ENCODE measurements at regions not wholly inside any gene's neighbourhood (a gene's known extent, or its start where the extent isn't known, plus 50 kb on each side); places are given as distances from the start of the nearest gene placed in this dataset.
"Not testable (repeated sequence)": the region's sequence is repeated elsewhere in the genome, so short reads cannot be mapped to it uniquely, and the experiment has no call there.

DNA sequence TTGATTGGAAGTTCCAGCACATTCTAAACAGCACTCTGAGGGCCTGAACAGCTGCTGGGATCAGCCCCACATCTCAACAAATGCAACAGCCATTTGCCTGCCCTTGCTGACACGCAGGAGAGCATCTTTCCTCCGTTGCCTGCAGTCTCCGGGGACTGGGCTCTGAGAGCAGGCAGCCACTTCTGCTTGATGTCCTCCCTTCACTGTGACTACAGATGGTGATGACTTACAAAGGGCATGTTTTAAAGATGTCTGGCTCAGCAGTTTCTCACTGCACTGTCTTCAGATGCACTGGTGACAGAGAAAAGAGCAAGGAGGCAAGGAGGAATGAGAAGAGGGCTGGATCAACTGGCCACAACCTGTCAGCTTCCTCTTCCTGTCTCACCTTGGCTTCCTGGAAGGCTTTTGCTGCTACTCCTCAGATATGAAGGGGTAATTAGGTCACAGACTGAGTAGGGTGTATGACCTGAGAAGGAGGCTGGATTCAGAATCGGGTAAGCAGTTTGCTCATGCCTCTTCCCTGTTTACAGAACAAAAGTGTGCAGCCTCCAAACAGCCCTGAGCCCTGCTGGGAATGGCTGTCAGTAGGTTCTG is 143.5 kb upstream of the GHITM start:
- no peak for DNase-seq

DNA sequence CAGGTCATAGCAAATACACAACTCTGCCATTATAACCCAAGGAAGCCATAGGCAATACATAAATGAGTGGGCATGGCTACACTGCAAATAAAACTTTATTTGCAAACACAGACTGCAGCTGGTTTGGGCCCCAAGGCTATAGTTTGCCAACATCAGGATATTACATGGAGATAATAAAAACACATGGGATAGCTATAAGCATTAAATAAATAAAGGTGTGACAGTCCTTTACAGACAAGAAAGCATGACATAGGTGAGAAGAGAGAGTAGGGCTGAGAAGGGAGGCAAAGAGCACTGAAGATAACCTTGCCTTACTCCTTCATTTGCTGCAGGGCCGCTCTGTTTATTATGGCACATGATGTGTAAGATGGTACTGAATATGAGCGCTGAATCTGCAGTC is 135.1 kb upstream of the GHITM start:
- no peak for DNase-seq

DNA sequence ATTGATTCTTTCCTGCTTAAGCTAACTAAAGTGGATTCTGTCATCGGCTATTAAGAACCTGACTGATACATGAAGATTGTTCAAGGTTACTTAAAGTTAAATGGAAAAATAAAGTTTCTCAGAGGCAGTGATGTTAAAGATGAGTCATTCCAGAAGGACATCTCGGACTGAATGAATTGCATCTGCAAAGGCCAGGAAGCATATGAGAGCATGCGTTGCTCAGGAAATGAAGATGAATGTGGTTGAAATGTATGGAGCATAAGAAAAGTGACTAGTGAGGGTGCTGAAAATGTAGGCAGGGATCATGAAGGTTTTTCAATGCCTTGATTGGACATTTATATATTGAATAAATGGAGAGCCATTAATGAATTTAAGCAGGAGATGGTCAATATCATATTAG is 133.9 kb upstream of the GHITM start:
- DNase-seq: no peak

DNA sequence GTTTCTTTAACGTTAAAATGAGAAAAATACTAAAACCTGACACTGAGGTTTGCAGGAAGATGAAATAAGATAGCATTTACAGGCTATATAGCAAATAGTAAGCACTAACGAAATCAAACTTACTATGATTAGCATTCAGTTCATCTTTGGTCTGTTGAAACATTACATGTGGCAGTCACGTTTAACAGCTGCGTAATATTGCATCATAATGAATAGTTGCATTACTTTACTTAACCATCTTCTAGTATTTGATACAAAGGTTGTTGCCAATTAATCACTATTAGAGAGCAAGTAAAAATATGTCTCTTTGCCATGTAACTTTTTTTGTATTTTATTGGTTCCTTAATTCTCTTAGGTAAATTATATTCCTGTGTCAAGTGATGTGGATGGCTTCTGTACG is 131.8 kb upstream of the GHITM start:
- DNase-seq: no peak

DNA sequence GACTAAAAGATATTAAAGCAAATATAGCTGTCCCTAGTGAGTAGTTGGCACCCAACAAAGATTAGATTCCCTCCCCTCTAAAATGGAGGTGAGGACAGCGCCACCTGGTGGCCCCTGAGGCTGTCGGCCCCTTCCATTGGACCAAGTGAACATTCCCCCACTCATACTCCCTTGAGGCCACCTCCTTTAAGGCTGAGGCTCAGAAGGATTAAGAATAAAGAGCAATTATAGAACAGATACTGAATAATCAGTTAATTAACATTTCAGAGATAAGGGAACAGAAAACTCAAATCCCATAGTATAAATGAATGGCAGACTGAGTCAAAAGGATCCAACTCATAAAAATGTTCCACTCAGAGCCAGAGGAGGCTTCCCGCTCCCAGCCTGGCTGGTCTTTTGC is 130.4 kb upstream of the GHITM start:
- peak in 1 of 2 experiments; percentile 27 for DNase-seq

DNA sequence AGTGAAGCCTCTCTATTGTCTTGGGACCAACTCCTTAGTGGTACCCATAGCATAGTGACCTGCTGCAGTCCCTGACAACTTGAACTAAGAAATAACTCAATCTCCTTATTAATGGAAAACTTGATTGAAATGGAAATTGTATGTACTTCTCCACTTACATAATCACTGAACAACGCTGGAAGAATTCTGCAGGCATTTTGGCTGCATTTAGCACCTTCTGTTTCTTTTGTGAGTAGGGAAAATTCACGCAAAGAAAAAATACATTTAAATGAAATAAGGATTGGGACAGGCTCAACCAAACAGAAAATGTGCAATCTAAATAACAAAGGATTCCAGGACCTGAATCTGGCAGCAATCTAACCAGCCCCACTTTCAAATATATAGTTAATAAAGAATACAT is 126.9 kb upstream of the GHITM start:
- no peak for DNase-seq

DNA sequence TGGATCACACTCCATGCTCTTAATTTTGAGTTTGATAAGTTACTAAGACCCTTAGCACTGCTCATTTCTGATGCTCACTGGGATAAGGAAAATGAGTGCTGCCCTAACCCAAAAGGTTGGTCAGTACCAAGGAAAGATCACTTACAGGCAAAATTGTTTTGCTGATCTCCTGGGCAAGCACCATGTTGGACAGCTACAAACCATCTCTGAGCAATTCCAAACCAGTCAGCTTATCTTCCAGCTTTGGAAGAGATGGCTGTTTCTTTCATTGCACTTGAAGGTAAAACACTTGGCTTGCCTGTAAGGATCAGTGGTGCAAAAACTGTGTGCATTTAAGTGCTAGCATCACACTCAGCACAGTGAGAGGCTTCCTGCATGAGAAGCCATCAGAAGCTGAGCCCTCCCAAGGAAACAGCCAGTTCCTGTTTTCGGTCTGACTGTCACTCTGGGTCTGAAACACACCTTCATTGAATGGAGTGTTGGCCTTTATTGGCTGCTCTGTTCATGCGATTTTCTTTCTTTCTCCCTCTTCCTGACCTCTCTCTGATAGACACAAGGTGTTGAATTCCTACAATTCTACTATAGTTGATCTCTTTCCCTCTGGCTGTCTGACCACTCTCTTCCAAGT is 126.4 kb upstream of the GHITM start:
- no peak for DNase-seq

DNA sequence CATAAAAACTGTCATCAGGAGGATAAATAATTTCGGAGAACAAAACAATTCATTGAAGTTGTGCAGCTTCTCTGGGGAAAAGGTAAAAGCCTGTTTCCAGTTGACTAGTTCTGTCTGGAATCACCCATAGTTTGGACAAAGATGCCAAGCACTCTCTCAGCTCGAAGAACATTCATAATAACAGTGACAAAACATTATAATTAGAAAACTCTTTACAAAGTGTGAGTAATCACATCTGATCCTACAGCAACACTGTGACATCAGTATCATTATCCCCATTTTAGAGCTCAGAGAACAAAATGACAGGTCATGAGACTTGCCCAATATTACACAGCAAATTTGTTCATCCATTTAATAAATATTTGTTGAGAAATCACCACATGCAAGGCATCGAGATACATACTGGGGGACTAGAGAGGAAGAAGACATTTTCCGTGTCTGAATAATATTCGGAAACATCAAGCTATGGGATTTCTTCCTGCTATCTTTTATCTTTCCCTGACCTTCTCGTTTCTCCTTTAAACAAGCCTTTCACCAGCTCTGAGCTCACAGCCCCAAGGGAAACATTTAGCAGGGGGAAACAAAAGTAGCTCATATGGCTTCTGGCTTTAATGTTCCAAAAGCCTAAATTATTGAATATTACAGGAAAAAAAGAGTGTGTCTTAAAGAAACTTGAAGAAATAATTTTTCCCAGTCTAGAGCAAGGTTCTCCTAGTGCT is 123.3 kb upstream of the GHITM start:
- DNase-seq: no peak

DNA sequence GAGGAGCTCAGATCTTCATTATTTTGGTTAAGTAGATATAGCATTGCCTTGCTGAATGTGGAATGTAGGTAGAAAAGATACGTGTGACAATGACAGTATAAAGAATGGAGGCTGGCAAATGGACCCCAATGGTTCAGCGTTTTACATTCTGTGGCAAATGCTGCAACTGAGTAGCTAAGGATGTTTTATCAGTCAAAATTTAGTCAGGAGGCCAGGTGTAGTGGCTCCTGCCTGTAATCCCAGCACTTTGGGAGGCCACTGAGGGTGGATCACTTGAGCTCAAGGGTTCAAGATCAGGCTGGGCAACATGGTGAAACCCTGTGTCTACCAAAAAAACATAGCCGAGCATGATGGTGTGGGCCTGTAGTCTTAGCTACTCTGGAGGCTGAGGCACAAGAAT is 120.5 kb upstream of the GHITM start:
- DNase-seq: no peak

DNA sequence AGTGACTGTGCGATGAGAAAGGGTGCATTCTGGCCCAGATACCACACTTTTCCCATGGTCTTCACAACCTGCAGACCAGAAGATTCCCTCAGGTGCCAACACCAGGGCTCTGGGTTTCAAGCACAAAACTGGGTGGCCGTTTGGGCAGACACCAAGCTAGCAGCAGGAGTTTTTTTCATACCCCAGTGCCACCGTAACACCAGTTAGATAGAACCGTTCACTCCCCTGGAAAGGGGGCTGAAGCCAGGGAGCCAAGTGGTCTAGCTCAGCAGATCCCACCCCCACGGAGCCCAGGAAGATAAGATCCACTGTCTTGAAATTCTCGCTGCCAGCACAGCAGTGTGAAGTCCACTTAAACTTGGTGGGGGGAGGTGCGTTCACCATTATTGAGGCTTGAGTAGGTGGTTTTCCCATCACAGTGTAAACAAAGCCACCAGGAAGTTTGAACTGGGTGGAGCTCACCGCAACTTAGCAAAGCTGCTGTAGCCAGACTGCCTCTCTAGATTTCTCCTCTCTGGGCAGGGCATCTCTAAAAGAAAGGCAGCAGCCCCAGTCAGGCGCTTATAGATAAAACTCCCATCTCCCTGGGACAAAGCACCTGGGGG is 119.4 kb upstream of the GHITM start:
- DNase-seq: not testable (repeated sequence)

DNA sequence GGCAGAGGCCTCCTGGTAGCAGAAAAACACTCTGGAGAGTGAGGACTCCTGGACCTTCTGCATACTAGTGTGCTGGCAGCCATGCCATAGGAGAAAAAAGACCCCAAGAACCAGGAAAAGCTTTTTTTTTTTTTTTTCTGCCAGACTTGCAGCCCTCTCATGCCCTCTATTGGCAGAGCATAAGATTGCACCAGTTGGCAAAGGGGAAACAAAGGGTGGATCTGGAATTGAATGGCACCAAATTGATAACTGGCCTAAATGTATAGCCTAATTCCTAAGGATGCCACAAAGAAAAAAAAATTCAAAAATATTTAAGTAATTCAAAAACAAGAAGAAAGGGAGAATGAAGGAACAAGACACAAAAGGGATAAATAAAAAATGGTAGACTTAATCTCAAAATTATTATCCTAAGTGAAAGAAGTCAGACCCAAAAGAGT is 112.5 kb upstream of the GHITM start:
- DNase-seq: no peak

DNA sequence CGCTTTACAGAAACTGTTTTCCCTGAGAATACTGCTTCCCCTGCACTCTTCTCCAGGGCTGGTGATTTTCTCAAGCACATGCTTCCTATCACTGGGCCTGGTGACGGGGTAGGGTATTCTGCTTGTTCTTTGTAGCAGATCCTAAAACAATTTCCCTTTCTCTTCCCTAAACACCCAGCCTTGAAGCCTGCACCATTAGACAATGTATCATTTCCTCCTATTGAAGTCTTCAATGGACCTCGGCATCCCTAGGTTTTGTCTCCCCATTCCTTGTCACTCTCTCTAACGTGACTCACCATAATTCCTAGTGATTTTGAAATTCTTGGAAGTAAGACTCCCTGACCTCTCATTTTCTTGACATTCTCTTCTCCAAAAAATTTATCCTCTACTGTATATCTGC is 109.5 kb upstream of the GHITM start:
- no peak for DNase-seq

DNA sequence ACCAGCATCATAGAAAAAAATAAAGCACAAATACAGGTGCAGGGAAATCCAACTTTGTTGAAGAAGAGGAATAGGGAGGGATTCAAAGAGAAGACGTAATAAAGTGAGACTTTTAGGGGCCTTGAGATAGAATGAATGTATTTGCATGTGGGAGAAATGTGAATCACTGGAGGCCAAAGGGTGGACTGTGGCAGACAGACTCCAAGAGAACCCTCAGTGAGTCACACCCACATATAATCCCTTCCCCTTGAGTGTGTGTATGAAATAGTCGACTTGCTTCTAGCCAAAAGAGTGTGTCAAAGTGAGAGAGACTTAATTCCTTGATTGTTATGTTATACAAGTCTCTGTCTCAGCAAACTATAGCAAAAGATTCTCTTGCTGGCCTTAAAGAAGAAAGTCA is 101.3 kb upstream of the GHITM start:
- DNase-seq: no peak

DNA sequence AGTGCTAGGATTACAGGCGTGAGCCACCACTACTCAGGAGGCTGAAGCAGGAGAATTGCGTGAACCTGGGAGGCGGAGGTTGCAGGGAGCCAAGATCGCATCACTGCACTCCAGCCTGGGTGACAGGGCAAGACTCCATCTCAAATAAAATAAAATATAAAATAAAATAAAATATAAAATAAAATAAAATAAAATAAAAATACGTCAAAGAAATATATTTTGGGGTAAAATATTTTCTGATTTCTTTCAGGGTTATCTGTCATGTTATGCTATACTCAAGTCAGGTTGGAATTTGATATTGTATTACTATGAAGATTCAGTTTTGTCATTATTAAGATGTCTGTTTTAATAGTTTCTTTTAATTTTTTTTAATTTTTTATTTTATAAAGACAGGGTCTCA is 99.4 kb upstream of the GHITM start:
- no peak for DNase-seq

DNA sequence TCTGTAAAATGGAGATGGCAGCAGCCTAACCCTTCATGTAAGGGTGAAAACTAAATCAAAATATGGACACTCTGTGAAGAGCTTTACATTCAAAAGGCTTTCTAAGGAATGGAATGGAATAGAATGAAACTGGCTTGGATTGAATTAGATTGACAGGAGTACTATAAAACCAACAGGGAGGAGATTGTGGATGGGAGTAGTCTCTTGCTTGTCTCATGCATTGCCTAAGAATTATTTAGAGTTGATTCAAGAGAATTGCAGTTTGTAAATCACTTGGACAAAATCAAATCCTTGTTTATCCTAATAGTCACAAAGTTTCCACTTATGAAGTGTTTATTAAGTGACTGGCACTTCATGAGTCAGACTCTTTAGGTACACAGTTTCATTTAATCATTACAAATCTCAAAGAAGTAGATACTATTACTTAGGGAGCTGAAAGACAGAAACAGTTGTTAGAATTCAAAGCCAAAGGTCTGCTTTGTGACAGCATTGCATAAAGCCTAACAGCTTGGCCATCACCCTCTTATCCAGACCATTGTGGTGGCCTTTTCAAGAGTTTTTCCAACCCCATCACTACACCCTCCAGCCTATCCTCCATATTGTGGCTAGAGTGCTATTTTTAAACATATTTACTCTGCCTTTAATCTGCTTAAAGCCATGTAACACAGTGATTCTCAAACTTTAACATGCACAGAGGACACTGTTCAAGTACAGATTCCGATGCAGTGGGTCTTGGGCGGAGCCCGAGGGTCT is 91.9 kb upstream of the GHITM start:
- DNase-seq: no peak

DNA sequence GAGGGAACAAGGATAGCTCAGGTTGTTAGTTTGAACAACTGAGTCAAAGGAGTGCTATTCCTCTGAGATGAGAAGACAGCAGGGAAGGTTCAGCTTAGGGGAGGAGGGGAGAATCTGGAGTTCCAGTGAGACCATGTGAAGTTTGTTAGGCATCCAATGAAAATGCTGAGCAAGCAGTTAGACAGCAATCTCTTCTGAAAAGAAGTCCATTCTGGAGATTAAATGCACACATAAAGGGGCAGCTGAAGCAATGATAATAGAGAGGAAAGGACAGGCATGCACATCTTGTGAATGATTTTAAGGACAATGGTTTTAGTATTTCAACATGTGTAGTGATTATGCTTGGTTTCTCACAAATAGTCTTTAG is 89.7 kb upstream of the GHITM start:
- no peak for DNase-seq

DNA sequence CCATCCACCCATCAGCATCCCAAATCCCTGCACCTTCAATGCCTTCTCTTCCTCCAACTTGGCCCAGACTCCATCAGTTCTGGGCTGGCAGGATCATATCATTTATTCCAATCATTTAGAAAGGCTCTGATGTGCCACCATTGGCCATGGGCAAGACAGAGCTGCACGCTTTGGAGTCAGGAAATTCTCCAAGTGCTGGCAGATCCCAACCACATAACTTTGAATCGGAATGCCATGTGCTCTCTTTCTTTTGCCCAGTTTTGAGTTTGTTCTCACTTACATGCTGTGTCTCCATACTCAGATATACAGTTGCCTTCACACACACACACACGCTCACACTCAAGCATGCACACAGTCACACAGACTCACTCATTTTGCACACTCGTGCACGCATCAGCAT is 85.7 kb upstream of the GHITM start:
- no peak for DNase-seq

DNA sequence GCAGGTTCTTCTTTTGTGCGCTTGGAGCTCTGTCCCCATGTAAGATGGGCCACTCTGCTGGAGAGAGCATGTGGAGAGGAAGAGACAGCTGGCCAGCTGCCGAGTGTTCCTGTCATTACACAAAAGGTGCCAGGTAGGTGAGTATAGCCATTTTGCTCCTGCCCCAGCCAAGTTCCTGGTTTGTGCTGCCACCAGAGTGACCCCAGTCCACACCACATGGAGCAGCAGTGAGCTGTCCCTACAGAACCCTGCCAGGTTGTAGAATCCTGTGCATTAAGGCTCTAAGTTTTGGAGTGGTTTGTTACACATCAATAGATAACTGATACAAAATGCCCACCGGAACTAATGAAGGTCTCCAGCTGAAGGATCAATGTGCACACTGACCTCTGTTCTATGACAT is 84.6 kb upstream of the GHITM start:
- no peak for DNase-seq

DNA sequence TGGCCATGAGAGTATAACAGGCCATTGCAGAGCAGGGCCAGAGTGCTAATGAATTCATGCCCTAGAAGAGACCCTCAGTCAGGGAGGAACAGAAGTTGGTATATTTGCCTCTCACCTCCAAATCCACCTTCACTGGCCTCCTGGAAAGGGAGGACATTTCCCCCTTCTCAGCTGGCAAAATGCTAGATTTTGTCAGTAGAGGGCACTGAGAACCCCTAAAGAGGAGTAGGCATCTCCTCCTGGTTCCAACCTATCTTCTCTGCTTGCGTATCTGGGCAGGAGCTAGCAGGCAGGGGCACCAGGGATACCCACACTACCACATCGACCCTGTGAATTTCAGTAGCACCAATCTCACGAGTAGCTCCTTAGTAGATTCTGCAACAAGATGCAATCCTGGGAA is 79.8 kb upstream of the GHITM start:
- DNase-seq: no peak

DNA sequence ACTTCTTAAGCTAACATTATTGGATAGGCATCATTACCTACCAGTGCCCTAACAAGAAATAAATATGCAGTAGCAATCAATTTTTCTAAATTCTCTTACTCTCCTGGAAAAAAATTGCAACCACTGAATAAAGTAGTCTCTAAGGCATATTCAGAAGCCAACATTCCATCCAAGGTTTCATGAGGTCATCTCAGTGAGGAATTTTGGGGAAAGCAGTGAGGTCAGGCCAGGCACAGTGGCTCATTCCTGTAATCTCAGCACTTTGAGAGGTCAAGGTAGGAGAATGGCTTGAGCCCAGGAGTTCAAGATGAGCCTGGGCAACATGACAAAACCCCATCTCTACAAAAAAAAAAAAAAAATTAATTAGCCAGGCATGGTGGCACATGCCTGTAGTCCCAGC is 75.9 kb upstream of the GHITM start:
- DNase-seq: no peak

DNA sequence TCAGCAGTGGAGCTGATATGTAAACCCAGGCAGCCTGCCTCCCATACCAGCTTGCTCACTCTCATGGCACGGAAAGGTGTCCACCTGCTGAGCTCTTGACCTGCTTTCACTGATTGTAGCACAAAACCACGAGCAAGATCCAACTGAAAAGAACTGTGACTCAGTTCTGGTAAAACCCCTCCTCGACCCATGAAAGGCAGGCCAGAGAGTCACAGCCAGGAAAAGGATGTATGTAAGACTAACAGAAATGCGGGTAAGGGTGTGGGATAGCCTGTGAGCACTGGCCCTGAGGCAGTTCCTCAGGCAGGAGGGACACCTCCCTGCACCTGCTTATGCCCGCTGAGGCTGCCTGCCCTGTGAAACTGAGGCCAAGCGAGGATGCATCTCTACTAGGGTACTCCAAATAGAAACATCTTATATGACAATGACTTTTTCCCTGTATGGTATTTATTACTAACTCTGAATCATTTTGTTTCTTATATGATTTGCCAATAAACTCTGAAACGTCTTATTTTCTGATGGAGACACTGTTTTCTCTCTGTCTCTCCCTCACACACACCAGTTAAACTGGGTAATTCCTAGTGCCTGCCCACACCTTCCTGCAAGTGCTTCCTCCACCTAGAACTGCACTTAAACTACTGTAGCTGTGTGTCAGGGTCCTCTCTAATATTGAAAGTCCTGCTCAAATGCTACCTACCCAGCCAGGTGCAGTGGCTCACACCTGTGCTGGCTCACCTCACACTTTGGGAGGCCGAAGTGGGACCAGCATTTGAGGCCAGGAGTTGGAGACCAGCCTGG is 73.3 kb upstream of the GHITM start:
- no peak for DNase-seq

DNA sequence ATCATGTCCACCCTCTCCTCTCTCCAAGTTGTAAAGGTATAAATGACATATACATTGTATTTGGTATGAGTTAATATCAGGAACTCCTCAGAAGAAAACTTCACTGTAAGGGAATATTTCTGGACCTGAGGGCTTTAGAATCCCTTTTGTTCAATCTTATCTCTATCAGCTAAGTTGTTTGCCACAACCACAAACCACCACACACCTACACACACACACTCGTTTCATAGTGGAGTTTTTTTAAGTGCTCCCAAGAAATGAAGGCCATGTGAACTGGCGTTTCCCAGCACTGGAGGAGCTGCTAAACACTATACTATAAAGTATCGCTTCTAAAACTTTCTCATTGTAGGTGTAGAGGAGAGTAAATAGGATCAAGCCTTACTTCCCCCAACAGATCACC is 64.8 kb upstream of the GHITM start:
- no peak for DNase-seq
